ENCODE measurements at regions not wholly inside any gene's neighbourhood (a gene's known extent, or its start where the extent isn't known, plus 50 kb on each side); places are given as distances from the start of the nearest gene placed in this dataset.

GRCh38 chr11:44515048-44515447, 50.4 kb upstream of the CD82 start:
- WGBS, 2 donors: 73 to 80% methylated on average over 2 of the region's 2 CpGs
- TF ChIP-seq EP300 (IDR thresholded peaks at IDR 0.05) (no peak), POLR2A (IDR thresholded peaks at IDR 0.05) (no peak), CTCF (IDR thresholded peaks at IDR 0.05) (no peak)
- DNase-seq (ENCODE audit: low spot score in 2 of 2): no peak
- H3K27ac ChIP-seq: no peak overlapping the region
- no peaks in the 10 kb centered on the region for H3K36me3 ChIP-seq
- H3K4me3 ChIP-seq: no peak overlapping the region
- peaks cover 0 to 8% of the 10 kb centered on the region in 2 donors for H3K27me3 ChIP-seq
- H3K9me3 ChIP-seq: no peaks in the 10 kb centered on the region
- peaks cover 0 to 10% (median 0%) of the 10 kb centered on the region in 4 donors for H3K4me1 ChIP-seq

All from tibial nerve (tissue), 4 donors.